Cardiac muscle cell (in vitro differentiated cells and primary cell): ENCODE measurements at regions not wholly inside any gene's neighbourhood (a gene's known extent, or its start where the extent isn't known, plus 50 kb on each side); places are given as distances from the start of the nearest gene placed in this dataset.

Experiments
- DNase-seq, 2 donors: peaks; one replicate each; pipeline versions ENCODE4 v3.0.0 to v3.0.0-alpha.2; 2010 to 2017; ENCODE audit warnings: low read depth in 1 of 2, low spot score in 1 of 2
- H3K27ac ChIP-seq: fragments of 200-600 bp; sonication (generic); 2 replicates; pipeline ENCODE4 v1.5.1; 2016
- H3K27me3 ChIP-seq: fragments of 200-600 bp; sonication (generic); 2 replicates; pipeline ENCODE4 v1.6.0; 2016; ENCODE audit warnings: control low read depth
- H3K36me3 ChIP-seq: fragments of 200-600 bp; sonication (generic); 2 replicates; pipeline ENCODE4 v1.5.1; 2016; ENCODE audit warnings: control low read depth
- H3K4me1 ChIP-seq: fragments of 200-600 bp; sonication (generic); 2 replicates; pipeline ENCODE4 v1.8.1; 2017; ENCODE audit warnings: low read depth, mild to moderate bottlenecking, mixed run types
- H3K4me3 ChIP-seq: fragments of 200-600 bp; sonication (generic); 2 replicates; pipeline ENCODE4 v1.5.1; 2016; ENCODE audit warnings: mild to moderate bottlenecking
- H3K9me3 ChIP-seq: fragments of 200-600 bp; sonication (generic); 2 replicates; pipeline ENCODE4 v1.5.1; 2017; ENCODE audit warnings: low read depth, mild to moderate bottlenecking, control low read depth
- CTCF ChIP-seq: IDR thresholded peaks from 2 replicates; pipeline ENCODE4 v1.5.1; 2012; ENCODE audit warnings: low read depth, mild to moderate bottlenecking, low read length

GRCh38 chr11:134913391-134913790 is 501.3 kb upstream of the B3GAT1 start:
- DNase-seq: no peak
- no peaks in the 10 kb centered on the region for H3K36me3 ChIP-seq

GRCh38 chr11:134911514-134912180 is 499.6 kb upstream of the B3GAT1 start:
- no peaks in the 10 kb centered on the region for H3K36me3 ChIP-seq
- no peak overlapping the region for H3K4me3 ChIP-seq
- H3K9me3 ChIP-seq: no peaks in the 10 kb centered on the region
- no peak for DNase-seq
- H3K27ac ChIP-seq: no peak overlapping the region
- H3K4me1 ChIP-seq: no peaks in the 10 kb centered on the region
- H3K27me3 ChIP-seq: peaks cover 2% of the 10 kb centered on the region
- TF ChIP-seq CTCF: no peak

More at GRCh38 chr11:134913391-134913790, 501.3 kb upstream of the B3GAT1 start:
- Histone ChIP-seq H3K27ac (no peak overlapping the region), H3K4me1 (no peaks in the 10 kb centered on the region), H3K9me3 (no peaks in the 10 kb centered on the region), H3K27me3 (peaks cover 2% of the 10 kb centered on the region), H3K4me3 (no peak overlapping the region)
- TF ChIP-seq CTCF: no peak

- no peak for TF ChIP-seq CTCF
- Histone ChIP-seq H3K4me3 (no peak overlapping the region), H3K27me3 (no peaks in the 10 kb centered on the region), H3K4me1 (no peaks in the 10 kb centered on the region), H3K9me3 (no peaks in the 10 kb centered on the region), H3K36me3 (no peaks in the 10 kb centered on the region), H3K27ac (no peak overlapping the region)
- no peak for DNase-seq
Observed at GRCh38 chr11:134908583-134908982, 496.5 kb upstream of the B3GAT1 start.

GRCh38 chr11:134907636-134908035 is 495.6 kb upstream of the B3GAT1 start:
- no peaks in the 10 kb centered on the region for H3K9me3 ChIP-seq
- no peak for DNase-seq
- no peaks in the 10 kb centered on the region for H3K36me3 ChIP-seq
- H3K27me3 ChIP-seq: no peaks in the 10 kb centered on the region
- H3K27ac ChIP-seq: no peak overlapping the region
- no peak overlapping the region for H3K4me3 ChIP-seq
- no peak for TF ChIP-seq CTCF
- no peaks in the 10 kb centered on the region for H3K4me1 ChIP-seq

- no peak overlapping the region for H3K27ac ChIP-seq
- H3K36me3 ChIP-seq: no peaks in the 10 kb centered on the region
- no peaks in the 10 kb centered on the region for H3K4me1 ChIP-seq
- H3K4me3 ChIP-seq: no peak overlapping the region
- TF ChIP-seq CTCF: no peak
- no peaks in the 10 kb centered on the region for H3K9me3 ChIP-seq
- DNase-seq: no peak
- no peaks in the 10 kb centered on the region for H3K27me3 ChIP-seq
Observed at GRCh38 chr11:134906356-134906955, 494.4 kb upstream of the B3GAT1 start.
